Skeletal muscle satellite cell (primary cell): ENCODE measurements at regions not wholly inside any gene's neighbourhood (a gene's known extent, or its start where the extent isn't known, plus 50 kb on each side); places are given as distances from the start of the nearest gene placed in this dataset.
A peak's percentile ranks its signal among the peaks of the same experiment; 100 is the strongest.
"Not testable (repeated sequence)": the region's sequence is repeated elsewhere in the genome, so short reads cannot be mapped to it uniquely, and the experiment has no call there.

Experiments
- H3K27me3 ChIP-seq: 2 replicates; pipeline ENCODE4 v1.7.0; 2013; ENCODE audit warnings: low read length; ENCODE audit not compliant: control insufficient read depth, insufficient read depth
- H3K36me3 ChIP-seq: 2 replicates; pipeline ENCODE4 v1.7.0; 2013; ENCODE audit warnings: mild to moderate bottlenecking, control low read depth, low read length; ENCODE audit not compliant: insufficient read depth
- H3K4me1 ChIP-seq: 2 replicates; pipeline ENCODE4 v1.7.0; 2013; ENCODE audit warnings: low read length; ENCODE audit not compliant: control insufficient read depth, insufficient read depth
- H3K4me2 ChIP-seq: 2 replicates; pipeline ENCODE4 v1.7.0; 2013; ENCODE audit warnings: mild to moderate bottlenecking, low read length
- H3K4me3 ChIP-seq: 2 replicates; pipeline ENCODE4 v1.7.0; 2013; ENCODE audit warnings: low read length
- H3K9ac ChIP-seq: 2 replicates; pipeline ENCODE4 v1.7.0; 2013; ENCODE audit warnings: mild to moderate bottlenecking, low read depth, low read length, moderate library complexity
- H3K9me3 ChIP-seq: replicated peaks from 2 replicates; pipeline ENCODE4 v1.7.0; 2013; ENCODE audit warnings: mild to moderate bottlenecking, control low read depth, low read length

DNA sequence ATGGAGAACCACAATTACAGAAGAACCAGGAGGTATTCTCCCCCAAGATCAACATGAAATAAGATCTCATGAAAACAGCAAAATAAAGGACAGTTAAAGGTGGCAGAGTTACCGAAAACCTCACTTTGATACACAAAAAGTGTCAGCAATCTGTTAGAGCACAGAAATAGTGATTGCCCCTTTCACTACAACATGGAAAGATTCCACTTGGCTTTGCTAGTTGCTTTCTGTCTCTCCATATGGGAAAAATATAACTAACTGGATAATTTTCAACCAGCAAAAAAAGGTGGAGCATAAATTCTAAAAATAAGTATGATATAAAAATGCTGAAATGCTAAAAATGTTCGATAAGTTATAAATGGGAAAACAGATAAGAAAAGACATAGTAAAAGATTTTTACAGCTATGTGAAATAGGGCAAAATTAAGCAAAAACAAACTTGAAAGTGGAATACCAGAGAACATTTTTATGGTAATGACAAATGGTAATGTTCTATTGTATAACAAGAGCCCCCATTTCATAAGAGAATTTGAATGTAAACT is 90.2 kb downstream of the GPR85 start:
- no peak overlapping the region for H3K4me3 ChIP-seq
- H3K9me3 ChIP-seq, result no peaks in the 10 kb centered on the region
- no peaks in the 10 kb centered on the region for H3K27me3 ChIP-seq
- H3K4me1 ChIP-seq, result peaks cover 32% of the 10 kb centered on the region
- no peaks in the 10 kb centered on the region for H3K36me3 ChIP-seq
- H3K9ac ChIP-seq, result peak overlapping the region; percentile 77
- no peak overlapping the region for H3K4me2 ChIP-seq

DNA sequence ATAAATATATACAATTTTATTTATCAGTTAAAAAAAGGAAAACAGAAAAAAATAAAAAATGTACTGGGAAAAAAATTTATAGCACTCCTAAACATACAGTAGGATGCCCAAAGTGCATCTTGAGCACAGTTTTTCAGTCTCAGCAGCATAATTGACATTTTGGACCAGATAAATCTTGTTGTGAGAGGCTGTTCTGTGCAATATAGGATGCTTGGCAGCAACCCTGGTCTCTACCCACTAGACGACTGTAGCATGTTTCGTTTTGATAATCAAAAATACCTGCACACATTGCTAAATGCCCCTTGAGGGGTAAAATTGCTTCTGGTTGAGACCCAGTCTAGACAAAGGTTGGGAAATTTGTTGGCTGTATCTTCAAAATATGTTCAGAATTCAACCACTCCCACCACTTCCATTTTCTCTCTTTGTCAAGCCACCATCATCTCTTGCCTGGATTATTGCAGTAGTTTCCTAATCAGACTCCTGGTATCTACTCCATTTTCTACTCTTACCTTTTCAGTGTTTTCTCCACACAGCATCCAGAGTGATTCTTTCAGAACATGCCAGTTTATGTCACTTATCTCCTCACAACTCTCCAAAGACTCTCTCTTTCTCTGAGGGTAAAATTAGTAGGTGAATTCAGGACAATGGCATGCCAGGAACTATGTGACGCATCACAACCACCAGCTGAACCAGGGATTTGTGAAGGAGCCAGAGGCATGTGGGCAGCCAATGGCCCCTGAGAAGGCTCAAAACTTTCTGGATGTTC is 91.4 kb downstream of the GPR85 start:
- peak overlapping the region; percentile 63 for H3K4me3 ChIP-seq
- H3K9ac ChIP-seq, result peak overlapping the region; percentile 77
- peak overlapping the region; percentile 78 for H3K4me2 ChIP-seq
- no peaks in the 10 kb centered on the region for H3K36me3 ChIP-seq
- H3K27me3 ChIP-seq, result no peaks in the 10 kb centered on the region
- no peaks in the 10 kb centered on the region for H3K9me3 ChIP-seq
- H3K4me1 ChIP-seq, result peaks cover 43% of the 10 kb centered on the region

DNA sequence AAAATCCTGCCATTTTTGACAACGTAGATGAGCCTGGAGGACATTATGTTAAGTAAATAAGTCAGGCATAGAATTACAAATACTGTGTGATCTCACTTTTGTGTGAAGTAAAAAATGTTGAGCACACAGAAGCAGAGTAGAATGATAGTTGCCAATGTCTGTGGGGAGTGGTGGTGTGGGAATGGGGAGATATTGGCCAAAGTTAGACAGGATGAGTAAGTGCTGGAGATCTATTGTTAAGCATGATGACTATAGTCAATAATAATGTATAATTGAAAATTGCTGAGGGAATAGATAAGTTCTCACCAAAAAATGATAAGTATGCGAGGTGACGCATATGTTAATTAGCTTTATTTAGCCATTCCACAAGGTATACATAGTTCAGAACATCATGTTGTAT is 92.0 kb downstream of the GPR85 start:
- peak overlapping the region; percentile 77 for H3K9ac ChIP-seq
- no peaks in the 10 kb centered on the region for H3K9me3 ChIP-seq

DNA sequence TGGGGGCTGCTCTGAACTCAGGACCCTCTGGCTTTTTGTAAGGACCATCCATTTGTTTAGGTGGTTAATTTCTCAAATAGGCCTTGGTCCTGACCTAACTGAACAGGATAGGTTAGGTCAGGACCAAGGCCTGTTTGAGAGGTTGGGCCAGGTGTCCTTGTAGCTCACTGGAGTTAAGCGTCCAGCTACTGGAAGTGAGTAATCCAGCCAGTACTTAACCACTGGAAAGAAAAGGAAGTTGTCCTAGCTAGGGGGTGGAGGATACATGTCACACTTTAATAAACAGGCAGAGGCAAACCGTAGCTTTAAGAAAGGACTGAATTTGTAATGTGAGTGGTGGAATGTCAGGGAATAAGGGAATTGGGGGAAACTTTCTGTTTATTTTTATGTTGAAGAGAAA is 96.0 kb downstream of the GPR85 start:
- Histone ChIP-seq H3K4me3 (no peak overlapping the region), H3K36me3 (no peaks in the 10 kb centered on the region), H3K4me2 (peak overlapping the region; percentile 4), H3K9ac (peak overlapping the region; percentile 7), H3K27me3 (no peaks in the 10 kb centered on the region), H3K9me3 (no peaks in the 10 kb centered on the region), H3K4me1 (peaks cover 71% of the 10 kb centered on the region)

More for the DNA sequence above, 92.0 kb downstream of the GPR85 start:
- H3K4me2 ChIP-seq, result peak overlapping the region; percentile 78
- H3K4me3 ChIP-seq, result peak overlapping the region; percentile 63
- no peaks in the 10 kb centered on the region for H3K36me3 ChIP-seq
- H3K4me1 ChIP-seq, result peaks cover 49% of the 10 kb centered on the region
- H3K27me3 ChIP-seq, result no peaks in the 10 kb centered on the region

DNA sequence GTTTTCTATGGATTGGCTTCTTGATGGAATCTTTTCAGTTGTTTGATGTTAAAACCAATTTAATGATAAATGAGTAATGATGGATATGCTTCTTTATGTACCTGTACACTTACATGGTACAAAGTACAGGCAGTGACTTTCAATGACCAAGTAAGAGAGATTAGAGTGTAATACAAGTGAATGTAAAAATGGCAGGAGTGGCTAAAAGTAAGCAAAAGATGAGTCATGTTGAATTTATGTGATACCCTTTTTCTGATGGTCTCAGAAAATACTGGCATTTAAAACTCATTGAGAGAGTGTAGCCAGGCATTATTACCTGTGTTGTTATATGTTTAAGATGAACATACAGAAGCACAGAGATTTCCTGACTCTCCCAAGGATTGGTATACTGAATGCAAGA is 97.1 kb downstream of the GPR85 start:
- Histone ChIP-seq H3K4me1 (peaks cover 65% of the 10 kb centered on the region), H3K4me3 (no peak overlapping the region), H3K9me3 (no peaks in the 10 kb centered on the region), H3K4me2 (no peak overlapping the region), H3K27me3 (no peaks in the 10 kb centered on the region), H3K36me3 (no peaks in the 10 kb centered on the region), H3K9ac (no peak overlapping the region)

DNA sequence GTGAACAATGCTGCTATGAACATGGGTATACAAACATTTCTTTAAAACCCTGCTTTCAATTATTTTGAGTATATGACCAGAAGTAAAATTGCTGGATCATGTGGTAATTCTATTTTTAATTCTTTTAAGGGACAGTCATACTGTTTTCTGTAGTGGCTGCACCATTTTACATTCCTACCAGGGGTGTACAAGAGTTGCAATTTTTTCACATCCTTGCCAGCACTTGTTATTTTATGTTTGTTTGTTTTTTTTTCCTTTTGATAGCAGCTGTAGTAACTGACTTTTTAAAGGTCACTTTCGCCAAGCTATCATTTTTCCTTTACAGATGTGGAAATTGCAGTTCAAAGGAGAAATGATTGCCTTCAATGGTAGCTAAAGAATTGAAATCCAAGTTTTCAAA is 99.5 kb downstream of the GPR85 start:
- Histone ChIP-seq H3K4me3 (no peak overlapping the region), H3K4me1 (peaks cover 69% of the 10 kb centered on the region), H3K27me3 (no peaks in the 10 kb centered on the region), H3K9ac (peak overlapping the region; percentile 53), H3K4me2 (peak overlapping the region; percentile 47), H3K9me3 (no peaks in the 10 kb centered on the region), H3K36me3 (no peaks in the 10 kb centered on the region)

DNA sequence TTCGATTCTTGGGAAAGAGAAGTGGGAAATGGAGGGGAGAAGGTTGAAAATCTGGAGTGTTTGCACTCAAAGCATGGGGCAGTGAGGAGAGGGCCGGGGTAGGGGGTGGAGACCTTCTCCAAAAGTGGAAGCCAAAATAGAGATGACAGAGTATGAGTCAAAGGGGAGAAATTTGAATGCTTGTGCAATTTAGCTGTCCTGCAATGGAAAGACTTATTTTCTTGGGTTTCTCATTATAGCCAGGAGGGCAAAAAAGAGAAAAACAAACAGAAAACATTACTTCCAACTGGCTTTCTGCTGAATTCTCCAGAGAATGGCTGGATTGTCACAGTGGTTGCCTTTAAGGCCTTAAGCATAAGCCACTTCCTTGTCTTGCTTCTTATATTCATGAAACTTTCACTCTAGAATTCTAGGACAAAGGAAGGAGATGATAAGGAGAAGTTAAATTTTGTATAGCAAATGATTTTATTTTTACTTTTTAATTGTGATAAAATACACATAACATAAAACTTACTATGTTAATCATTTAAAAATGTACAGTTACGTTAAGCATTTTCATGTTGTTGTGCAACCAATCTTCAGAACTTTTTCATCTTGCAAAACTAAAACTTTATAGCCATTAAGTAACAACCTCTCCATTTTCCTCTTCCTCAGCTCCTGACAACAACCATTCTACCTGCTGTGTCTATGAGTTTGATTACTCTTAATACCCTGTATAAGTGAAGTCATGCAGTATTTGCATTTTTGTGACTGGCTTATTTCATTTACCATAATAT is 100.2 kb downstream of the GPR85 start:
- Histone ChIP-seq H3K36me3 (no peaks in the 10 kb centered on the region), H3K4me1 (peaks cover 73% of the 10 kb centered on the region), H3K27me3 (no peaks in the 10 kb centered on the region), H3K4me3 (peak overlapping the region; percentile 11), H3K9ac (peak overlapping the region; percentile 69), H3K4me2 (peak overlapping the region; percentile 60), H3K9me3 (no peaks in the 10 kb centered on the region)

DNA sequence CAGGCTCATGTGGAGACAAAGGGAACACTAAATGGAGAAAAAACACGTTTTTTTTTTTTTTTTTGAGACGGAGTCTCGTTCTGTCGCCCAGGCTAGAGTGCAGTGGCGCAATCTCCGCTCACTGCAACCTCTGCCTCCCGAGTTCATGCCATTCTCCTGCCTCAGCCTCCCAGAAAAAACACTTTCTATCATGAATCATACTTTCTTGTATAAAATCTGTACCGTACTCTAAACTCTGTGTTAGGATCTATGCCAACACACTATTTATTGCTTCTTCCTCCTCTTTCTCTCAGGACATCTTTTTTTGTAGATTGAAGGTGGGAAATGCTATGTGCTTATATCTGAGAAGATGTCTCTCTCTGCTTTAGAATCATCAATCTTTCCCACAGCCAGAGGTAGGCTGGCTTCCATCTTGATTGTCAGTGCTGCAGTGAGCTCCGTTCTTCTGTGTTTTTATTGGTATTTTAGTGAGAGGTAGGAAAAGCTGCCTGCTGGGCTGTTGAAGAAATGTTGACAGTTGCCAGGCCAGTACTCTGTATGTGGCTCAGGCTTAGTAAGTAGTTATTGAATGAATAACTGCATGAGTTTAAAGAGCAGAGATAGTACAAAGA is 101.1 kb downstream of the GPR85 start:
- peaks cover 64% of the 10 kb centered on the region for H3K4me1 ChIP-seq
- H3K9me3 ChIP-seq, result no peaks in the 10 kb centered on the region
- peak overlapping the region; percentile 69 for H3K9ac ChIP-seq
- peak overlapping the region; percentile 11 for H3K4me3 ChIP-seq
- no peaks in the 10 kb centered on the region for H3K36me3 ChIP-seq
- no peaks in the 10 kb centered on the region for H3K27me3 ChIP-seq
- peak overlapping the region; percentile 60 for H3K4me2 ChIP-seq

DNA sequence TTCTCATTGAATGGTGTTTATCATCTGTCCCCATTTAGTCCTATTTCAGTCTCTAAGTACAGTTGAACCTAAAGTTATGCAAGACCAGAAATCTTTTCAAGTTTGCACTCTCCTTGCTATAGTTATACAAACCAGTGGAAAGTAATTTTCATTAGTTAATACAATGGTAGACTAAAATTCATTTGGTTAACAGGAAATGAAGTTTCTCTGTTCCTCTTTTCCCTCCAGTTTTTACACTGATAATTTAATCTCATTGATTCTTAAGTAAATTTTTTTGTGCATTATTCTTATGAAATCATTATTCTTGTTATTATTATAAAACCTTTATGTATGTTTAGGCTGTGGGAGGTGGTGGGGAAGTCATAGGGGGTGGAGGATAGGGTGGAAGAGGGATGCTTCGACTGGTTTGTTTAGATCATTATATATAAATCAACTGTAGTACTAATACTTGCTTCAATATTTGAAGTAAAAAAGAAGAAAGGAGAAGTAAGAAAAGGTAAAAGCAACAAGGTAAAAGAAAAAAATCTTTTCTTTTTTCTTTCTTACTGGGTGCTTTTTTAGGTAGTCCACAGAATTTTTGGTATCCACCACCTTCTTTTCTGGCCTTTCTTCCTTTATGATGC is 104.1 kb downstream of the GPR85 start:
- Histone ChIP-seq H3K4me2 (no peak overlapping the region), H3K4me3 (no peak overlapping the region), H3K9me3 (no peaks in the 10 kb centered on the region), H3K4me1 (peaks cover 38% of the 10 kb centered on the region), H3K27me3 (no peaks in the 10 kb centered on the region), H3K9ac (no peak overlapping the region), H3K36me3 (no peaks in the 10 kb centered on the region)

DNA sequence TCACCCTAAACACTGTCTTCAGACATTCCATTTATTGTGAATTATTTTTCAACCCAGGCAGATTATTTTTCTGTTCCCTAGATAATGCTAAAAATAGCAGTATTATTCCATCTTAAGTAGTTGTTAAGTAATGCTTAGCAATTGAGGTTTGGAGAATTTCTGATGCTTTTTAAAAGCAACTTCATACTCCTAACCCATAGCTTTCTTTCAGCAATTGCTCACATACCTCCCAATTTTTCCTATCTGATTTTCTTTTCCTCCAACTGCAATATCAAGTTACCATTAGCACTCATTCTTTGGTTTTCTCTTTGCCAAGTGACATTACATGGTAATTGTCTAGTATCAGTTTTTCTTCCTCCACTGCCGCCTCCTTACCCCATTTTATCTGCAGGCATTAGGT is 104.7 kb downstream of the GPR85 start:
- no peaks in the 10 kb centered on the region for H3K9me3 ChIP-seq
- H3K9ac ChIP-seq, result no peak overlapping the region
- H3K27me3 ChIP-seq, result no peaks in the 10 kb centered on the region
- peaks cover 32% of the 10 kb centered on the region for H3K4me1 ChIP-seq
- H3K4me3 ChIP-seq, result no peak overlapping the region
- no peaks in the 10 kb centered on the region for H3K36me3 ChIP-seq
- no peak overlapping the region for H3K4me2 ChIP-seq

DNA sequence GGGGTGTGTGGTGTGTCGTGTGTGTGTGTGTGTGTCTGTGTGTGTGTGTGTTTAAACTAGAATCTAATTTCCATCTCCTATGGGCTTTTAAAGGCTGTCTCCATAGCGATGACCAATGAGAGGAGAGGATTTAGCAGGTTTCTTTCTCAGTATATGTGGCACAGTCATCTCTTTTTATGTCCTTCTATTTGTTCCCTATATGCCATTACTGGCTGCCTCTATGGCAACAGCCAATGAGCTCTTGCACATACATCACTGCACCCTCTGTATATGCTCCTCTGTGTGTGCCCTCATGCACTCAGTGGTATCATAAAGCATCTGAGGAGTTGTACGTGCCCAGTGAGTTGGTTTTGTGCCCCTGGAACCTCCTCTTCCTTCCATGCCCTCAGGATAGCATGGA is 107.6 kb downstream of the GPR85 start:
- H3K9ac ChIP-seq, H3K9me3 ChIP-seq, H3K36me3 ChIP-seq, H3K27me3 ChIP-seq, H3K4me3 ChIP-seq, H3K4me2 ChIP-seq: not testable (repeated sequence)
- peaks cover 17% of the 10 kb centered on the region for H3K4me1 ChIP-seq
